ENCODE measurements at regions not wholly inside any gene's neighbourhood (a gene's known extent, or its start where the extent isn't known, plus 50 kb on each side); places are given as distances from the start of the nearest gene placed in this dataset.

- TF ChIP-seq POLR2A (IDR thresholded peaks at IDR 0.05) (no peak), CTCF (IDR thresholded peaks at IDR 0.05) (no peak)
Observed at GRCh38 chr6:147675281-147675680, 166.8 kb downstream of the SAMD5 start.

Measured in esophagus squamous epithelium (tissue), 4 donors.